ENCODE measurements at regions not wholly inside any gene's neighbourhood (a gene's known extent, or its start where the extent isn't known, plus 50 kb on each side); places are given as distances from the start of the nearest gene placed in this dataset.
"Not testable (repeated sequence)": the region's sequence is repeated elsewhere in the genome, so short reads cannot be mapped to it uniquely, and the experiment has no call there.

DNA sequence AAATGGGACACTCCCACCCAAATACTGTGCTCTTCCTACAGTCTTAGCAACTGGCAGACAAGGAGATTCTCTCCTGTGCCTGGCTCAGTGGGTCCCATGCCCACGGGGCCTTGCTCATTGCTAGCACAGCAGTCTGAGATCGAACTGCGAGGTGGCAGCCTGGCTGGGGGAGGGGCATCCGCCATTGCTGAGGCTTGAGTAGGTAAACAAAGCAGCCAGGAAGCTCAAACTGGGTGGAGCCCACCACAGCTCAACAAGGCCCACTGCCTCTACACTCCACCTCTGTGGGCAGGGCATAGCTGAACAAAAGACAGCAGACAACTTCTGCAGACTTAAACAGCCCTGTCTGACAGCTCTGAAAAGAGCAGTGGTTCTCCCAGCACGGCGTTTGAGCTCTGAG, 174.8 kb downstream of the COL12A1 start:
- not testable (repeated sequence) for DNase-seq

DNA sequence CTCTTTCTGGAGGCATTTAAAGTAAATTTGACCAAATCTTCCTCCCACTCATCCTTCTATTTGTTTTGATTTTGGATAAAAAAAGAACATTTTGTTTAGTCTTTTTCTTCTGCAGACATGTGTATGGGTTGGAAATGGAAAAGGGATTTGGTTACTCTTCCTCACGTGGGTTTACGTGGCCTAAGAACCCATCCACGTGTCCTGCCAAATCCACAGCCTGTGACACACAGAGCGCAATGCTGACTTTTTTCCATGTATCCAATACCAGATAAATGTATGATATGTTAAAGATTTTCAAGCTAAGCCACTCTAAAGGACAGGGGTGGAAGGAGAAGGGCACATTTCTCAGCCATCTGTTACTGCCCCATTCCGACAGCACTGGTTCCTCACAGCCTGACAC, 176.5 kb downstream of the COL12A1 start:
- DNase-seq: no peak

DNA sequence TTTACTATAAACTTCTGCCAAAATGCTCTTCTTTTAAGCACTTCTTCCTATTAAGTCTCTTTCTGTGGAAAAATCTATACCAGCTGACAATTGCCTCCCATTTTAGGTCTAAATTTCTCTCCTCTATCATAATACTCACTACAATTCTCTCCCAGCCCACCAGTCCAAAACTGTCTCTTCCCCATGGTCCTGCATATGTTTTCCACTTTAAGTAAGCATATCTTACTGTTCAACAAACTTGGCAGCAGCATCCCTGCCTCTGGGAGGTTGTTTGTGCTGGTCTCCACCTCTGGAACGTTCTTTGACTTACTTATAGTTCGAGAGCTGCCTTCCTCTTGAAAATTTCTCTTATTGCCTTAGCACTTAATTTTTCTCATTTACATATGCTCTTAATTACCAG, 180.5 kb downstream of the COL12A1 start:
- DNase-seq: no peak

DNA sequence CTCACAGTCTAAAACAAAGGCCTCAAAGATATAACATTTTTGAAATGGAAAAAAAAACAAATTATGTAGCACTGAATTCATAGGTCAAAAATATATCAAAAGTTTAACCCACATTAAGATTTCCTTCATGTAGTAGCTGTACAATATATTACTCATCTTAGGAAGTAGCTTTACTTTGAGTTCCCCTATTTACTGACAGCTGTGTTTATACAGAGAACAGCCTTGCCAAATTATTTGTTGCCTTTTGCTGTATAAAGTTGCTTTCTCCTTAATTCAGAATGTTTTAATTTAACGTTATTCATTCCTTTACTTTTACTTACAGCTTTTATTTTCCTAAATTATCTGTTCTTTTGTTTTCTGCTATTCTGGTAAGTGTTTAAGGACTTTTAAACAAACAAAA, 181.0 kb downstream of the COL12A1 start:
- DNase-seq: no peak

DNA sequence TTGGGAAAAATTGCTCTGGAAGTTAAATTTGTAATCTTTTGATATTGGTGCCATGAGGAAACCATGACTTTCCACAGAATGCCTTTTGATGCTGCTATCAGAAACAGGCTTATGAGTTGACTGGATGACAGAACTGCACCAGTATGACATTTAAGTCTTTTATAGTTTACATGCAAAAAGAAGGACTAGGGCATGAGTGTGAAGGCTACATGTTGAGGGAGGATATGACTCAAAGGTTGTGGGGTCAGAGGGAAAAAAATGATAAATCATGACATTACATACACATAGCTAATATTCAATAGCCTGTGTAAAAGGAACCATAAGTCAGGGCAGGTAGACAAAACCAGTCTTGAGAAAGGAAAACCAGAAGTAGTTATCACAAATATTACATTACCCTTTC, 182.2 kb downstream of the COL12A1 start:
- no peak for DNase-seq

DNA sequence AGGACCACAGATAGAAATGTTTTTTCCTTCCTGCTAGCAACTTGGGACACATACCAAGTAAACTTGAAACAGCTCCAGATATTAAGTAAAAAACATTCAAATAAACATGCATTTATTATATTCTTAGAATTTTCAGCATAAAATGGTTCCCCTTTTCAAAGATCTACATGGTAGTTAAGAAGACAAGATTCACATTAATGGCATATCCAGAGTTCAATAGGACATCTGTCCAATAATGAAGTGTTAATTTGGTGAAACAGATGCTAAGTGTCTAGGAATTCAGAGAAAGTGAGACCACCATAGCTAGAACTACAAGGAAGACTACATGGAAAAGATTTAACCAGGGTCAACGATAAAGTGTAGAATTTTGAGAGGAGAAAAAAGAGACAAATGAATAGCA, 184.9 kb downstream of the COL12A1 start:
- DNase-seq: no peak

DNA sequence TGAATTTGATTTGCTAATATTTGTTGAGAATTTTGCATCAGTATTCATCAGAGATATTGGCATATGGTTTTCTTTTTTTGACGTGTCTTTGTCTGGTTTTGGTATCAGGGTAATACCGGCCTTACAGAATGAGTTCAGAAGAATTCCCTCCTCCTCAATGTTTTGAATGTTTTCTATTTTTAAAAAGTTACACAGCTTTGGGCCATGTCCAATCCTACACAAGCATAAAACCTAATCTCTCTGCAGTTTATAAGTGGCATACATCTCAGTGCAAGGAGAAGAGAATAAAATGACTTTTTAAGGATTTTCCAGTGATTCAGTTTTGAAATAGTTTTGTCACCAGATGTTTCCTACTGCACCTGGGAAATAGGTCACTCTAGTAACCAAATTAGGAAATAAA, 185.5 kb downstream of the COL12A1 start:
- DNase-seq: no peak

DNA sequence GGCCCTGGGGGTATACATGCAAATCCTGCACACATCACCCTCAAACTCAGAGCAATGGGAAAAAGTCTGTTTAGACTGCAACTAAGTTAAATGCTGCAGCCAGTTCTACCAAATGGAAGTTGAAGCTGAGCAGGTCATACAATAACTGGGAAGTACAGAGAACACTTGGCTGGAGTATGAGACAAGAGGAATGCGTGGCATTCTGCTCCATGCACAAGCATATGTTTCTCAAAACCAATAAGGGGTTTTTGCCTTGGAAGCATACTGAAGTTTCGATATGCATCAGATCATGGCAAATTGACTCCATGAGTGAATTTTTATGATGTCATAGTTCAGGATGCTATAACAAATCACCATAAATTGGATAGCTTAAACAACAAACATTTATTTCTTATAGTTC, 193.8 kb downstream of the COL12A1 start:
- DNase-seq: no peak

DNA sequence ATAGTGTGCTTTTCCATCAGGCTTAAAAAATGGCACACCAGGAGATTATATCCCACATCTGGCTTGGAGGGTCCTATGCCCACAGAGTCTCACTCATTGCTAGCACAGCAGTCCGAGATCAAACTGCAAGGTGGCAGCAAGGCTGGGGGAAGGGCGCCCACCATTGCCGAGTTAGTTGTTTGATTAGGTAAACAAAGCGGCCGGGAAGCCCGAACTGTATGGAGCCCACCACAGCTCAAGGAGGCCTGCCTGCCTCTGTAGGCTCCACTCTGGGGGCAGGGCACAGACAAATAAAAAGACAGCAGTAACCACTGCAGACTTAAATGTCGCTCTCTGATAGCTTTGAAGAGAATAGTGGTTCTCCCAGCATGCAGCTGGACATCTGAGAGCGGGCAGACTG, 201.9 kb downstream of the COL12A1 start:
- not testable (repeated sequence) for DNase-seq

DNA sequence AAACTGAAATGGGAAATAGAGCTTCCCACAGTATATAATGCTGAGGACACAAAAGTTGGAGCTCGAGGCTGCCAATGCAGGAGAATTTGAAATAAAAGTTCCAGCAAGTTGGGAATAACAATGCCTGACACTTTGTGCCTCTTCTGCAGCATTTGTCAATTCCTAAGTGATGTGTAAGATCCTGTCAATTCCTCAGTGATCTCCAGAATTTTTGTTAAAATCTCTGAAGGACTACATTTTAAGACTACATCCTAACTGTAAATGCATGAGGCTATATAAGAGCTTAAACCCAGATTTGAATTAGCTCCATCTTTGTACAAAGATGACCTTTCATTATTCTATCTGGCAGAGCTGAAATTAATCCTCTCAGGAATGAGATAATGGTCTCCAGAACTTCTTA, 208.2 kb downstream of the COL12A1 start:
- DNase-seq: no peak

DNA sequence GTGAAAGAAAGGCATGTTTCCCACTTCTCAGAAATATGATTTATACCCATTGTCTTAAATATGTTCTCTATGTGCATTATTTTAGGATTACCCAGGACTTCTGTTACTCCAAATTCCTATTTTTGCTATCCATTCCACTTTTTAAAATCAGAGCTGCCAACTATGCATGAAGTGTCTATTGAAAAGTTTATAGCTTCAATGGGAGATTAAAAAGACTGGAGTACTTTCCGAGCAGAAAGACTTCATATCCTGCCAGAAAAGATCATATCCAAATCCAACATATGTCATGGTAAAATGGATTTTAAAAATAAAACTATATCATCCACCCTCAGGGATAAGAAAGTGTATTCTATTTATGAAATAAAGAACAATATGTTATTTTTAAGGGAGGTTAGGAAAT, 212.7 kb downstream of the COL12A1 start:
- DNase-seq: no peak

DNA sequence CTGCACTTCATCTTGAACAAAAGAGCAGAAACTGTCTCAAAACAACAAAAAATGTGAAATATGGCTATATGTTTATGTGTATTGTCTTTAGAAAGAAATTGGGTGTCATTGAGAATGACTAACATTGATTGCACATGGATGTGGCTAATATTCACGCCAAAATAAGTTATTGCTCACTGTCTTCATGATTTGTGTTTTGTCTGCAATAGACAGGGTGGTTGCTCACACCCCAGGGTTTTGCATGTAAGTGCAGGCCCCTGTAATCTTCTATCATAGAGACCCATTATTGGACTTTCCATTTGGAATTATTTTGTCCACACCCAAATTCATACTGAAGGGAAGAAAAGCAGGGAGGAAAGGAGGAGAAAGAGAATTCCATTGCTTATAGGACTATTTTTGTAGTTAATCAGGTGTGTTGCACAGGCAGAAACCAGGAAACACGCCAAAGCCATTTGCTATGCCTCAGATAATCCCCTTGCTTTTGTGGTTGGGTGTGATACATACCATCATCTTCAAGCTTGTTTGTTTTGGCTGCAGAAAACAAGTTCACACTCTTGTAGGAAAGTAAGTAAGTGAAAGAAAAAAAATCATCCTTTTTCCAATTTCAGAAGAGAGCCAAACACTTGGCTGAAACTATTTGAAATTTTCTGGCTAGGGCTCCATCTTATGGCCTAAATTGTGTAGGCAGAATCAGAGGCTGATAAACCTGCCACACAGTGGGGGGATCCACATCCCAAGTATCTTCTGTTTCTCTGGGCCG, 214.1 kb downstream of the COL12A1 start:
- no peak for DNase-seq

DNA sequence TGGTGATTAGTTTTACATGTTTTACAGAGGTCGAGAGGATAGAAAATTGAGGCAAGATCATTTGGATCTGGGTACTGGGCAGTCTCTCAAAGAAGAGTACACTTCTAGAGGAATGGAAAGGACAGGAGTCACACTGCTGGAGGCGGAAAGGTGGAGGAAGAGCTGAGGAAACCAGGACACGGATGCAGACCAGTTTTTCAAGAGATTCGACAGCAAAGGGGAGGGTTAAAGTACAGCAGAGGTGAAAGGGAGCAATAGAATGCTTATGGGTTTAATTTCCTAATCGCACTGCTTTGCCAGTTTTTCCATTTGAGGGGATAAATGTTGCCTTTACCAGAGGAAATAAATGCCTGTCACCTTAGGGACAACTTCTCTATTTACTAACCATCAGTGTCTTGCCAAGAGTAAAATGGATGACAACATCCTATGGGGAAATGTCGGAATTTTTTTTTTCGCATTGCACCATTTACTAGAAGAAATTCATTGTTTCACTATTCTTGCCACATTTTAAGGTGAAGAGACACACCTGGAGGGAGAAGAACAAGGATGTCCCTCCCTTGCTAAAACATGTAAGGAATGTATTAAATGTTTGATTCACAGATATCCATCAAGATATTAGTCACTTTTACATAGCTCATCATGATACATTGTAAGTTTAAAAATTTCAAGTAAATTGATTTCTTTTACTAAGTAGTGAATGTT, 226.6 kb downstream of the COL12A1 start:
- no peak for DNase-seq

DNA sequence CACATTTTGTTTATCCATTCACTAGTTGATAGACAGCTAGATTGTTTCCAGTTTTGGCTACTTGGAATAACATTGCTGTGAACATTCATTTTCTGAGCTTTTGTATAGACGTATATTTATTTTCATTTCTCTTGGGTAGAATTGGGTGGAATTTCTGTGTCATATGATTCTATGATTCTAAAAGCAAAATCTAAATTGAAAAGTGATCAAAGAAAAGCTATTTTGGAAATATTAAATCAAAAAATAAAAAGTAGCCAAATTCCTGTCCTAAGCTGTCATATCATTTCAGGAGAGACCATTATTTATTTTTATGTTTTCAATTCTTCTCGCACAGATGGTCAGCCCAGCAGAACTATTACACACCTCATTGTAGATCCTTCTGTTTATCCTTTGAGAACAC, 229.2 kb downstream of the COL12A1 start:
- DNase-seq: no peak

DNA sequence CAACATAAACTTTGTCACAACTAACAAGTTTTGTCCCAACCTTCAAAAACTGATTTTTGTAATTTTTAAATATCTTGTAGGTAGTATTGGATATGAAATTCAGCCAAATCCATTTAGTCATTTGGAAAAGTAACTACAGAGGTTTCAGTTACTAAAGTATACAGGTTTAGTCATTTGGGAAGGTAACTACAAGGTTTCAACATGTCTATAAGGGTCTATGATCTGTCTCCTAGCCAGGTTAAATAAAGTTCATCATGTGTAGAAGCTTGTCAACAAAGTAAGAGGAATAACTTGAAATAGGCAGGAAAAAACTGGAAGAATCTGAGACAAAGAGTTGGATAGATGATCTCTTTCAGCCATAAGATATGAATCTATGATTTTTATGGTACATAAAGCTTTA, 229.8 kb downstream of the COL12A1 start:
- DNase-seq: no peak

DNA sequence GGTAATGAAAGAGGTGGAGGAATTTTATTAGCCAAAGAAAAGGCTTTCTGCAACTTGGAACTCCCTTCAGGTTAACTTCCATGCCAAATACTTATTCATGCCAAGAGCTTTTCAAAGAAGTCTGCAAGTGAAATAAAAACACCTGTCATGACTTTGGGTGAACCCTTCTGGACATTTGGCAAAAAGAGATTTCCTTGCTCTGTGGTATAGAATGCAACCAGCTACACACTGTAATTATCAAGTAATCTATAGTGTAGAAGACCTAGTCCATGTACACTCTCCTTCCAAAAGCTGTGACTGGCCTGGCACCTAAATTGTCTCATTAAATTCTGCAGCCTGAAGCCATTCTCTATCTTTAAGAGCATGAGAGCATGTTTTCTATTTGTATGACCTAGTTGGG, 232.3 kb downstream of the COL12A1 start:
- DNase-seq: no peak

DNA sequence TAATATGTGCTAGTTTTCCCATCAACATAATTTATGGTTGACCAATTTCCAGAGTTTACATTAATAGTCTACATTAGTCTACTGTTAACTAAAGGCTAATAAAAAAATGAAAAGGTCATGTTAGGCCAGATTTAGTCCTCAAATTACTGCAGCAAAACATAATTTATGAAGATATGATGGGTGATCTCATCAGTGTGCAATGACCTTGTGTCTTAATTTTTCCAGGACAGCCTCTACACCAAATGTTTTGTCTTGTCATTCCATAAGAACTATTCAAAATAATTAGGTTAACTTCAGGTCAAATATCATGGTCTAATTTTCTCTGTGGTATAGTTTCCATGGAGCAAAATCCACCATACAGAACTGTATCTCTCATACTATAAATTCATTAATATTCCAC, 234.2 kb downstream of the COL12A1 start:
- no peak for DNase-seq

DNA sequence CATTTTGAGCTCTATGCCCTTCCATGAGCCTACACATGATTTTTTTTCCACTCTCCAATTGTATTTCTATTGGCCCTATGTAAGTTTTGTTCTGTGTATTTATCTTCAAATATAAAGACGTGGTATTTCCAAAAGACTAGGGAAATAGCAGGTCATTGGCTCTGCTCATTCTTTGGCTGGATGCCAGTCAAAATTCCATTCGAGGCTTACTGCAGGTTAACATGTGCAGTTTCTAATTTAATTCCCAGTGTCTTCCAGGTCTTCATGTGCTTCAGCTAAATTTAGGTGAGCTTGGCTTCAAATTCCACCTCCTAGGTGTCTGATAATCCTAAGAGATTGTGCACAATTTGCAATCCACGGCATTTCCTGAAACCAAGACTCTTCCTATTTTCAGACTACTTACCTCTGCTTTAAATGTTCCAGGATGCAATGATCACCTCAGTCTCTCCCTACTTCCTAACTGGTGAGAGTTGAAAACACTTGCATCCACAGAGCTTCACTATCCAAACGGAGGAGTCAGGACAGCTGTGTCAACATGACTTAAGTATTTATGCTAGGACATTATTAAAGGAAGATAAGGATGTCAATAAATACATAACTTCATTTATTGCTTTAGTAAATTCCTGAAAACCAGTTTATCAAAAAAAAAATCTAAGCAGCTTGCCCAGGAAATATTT, 236.1 kb downstream of the COL12A1 start:
- DNase-seq: no peak

DNA sequence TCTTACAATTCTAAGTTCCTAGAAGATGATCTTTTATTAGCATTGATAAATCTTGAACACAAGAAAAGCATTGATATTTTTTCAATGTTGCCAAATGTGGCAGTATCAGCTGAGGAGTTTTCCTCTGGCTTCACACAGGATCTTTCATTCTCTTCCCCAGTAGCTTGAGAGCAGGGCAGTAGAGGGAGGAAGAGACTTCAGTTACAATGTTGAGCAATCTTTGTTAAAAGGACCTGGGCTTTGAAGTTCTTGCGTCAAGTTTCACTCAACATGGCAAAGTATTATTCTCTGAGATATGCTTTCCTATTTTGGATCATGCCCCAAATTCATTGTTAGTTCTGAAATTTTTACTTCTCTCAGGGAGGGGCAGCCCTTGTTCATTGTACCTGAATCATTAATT, 238.0 kb downstream of the COL12A1 start:
- DNase-seq: no peak

DNA sequence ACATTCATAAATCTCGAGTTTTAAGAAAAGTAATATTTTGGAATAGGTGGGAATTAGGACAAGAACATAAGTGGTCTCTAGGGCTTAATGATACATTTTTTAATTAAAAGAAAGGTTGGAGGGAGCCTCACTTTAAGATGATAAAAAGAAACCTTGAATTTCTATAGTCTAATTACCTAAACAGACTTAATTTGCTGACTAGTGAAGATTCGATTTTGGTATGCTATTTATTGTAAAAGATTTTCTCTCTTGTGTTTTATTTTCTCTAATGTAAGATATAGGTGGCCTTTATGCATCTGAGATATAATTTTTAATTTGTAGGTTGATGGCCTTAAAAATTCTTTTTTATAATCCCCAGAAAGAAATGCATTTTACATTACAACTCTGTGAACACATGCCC, 239.1 kb downstream of the COL12A1 start:
- no peak for DNase-seq

DNA sequence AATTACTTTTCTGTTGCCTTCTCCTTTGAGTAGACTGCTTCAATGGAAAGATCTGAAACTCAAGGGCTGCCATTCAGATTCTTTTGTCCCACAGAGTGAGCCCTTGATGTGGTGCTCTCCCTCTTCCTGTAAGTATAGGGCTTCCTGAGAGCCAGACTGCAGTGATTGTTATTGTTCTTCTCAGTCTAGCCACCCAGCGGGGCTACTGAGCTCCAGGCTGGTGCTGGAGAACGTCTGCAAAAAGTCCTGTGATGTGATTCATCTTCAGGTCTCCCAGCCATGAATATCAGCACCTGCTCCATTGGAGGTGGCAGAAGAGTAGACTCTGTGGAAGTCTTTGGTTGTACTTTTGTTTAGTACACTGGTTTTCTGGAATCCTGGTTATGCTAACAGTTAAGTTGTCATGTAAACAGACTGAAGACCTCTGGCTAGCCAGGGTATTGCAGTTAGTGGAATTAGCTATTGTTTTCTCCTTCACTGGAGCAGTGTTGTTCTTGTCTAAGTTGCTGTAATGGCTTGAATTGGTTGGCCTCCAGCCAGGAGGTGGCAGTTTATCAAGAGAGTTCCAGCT, 240.9 kb downstream of the COL12A1 start:
- DNase-seq: no peak

DNA sequence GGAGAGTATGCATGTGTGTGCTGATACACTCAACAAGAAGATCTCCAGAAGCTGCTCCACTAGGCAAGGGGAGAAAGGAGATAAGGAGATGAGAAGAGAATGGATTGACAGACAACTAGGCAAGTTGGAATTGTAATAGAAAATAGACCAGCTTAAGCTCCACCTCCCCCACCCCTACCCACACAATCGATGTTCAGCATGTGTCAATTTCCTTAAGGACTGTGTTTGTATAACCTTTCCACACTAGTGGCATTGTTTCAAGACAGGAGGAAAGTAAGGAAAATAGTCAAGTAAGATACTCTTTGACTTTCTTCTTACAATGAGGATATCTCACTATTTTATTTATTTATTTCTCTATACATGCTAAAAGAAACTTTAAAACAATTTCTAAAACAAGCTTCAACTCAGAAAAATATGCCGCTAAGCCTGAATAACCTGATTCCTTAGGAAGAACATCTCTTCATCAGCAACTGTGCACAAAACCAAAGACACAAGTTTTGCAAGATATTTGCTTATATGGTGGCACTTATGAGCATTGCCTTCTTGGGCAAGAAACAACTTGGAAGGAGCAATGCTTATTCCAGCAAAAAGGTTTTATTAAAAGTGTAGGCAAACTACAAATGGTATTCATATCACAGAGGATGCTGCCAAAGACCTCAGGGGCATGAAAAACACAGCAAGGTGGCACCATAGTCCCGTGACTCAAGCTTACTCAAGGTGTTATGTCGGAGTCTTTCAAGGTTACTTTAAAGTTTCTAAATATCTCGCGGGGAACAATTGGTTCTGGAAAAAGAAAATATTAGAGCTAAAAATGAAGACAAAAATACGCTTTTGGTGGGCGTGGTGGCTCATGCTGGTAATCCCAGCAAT, 249.1 kb downstream of the COL12A1 start:
- DNase-seq: no peak

DNA sequence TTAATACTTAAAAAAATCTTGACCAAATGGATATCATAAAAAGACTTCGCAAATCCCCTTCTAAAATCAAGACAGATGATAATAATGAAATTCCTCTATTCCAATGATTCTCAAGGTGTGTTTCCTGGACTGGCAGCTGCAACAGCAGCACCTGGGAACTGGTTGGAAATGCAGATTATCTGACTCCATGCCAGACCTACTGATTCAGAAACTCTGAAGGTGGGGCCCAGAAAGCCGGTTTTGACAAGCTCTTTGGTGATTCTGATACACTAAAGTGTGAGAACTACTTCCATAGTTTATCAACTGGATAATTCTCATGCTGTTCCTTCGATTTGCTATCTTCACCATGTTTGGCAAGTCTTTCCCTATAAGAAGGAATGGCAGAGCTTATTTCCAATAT, 252.1 kb downstream of the COL12A1 start:
- DNase-seq: no peak

All from NCI-H2029 (cell line).